Stimulated activated effector memory CD8-positive, alpha-beta T cell treated with anti-CD3 and anti-CD28 coated beads, Interleukin-12 subunit alpha, Interleukin-12 subunit beta, amount 100 ng/mL, for 72 hours (primary cell): ENCODE measurements at regions not wholly inside any gene's neighbourhood (a gene's known extent, or its start where the extent isn't known, plus 50 kb on each side); places are given as distances from the start of the nearest gene placed in this dataset.

Experiments used
- ATAC-seq: fragments of 150-1000 bp; cut with Tn5 transposase; 2 replicates; pipeline ENCODE4 v1.10.0; 2021
- DNase-seq, 2 donors: peaks; one replicate each; pipeline ENCODE4 v3.0.0; 2021 to 2022; ENCODE audit warnings: low spot score in 2 of 2
- H3K27ac Mint-ChIP-seq: one replicate; pipeline ENCODE4 v1.8.0; 2022; ENCODE audit warnings: mild to moderate bottlenecking, mixed read lengths
- H3K36me3 Mint-ChIP-seq: one replicate; pipeline ENCODE4 v1.8.0; 2022; ENCODE audit warnings: mild to moderate bottlenecking, mixed read lengths
- H3K4me1 Mint-ChIP-seq: one replicate; pipeline ENCODE4 v1.8.0; 2022; ENCODE audit warnings: mixed read lengths
- H3K4me3 Mint-ChIP-seq: one replicate; pipeline ENCODE4 v1.8.0; 2022; ENCODE audit warnings: mild to moderate bottlenecking, mixed read lengths
- H3K9me3 Mint-ChIP-seq: one replicate; pipeline ENCODE4 v1.8.0; 2022; ENCODE audit warnings: mixed read lengths

DNA sequence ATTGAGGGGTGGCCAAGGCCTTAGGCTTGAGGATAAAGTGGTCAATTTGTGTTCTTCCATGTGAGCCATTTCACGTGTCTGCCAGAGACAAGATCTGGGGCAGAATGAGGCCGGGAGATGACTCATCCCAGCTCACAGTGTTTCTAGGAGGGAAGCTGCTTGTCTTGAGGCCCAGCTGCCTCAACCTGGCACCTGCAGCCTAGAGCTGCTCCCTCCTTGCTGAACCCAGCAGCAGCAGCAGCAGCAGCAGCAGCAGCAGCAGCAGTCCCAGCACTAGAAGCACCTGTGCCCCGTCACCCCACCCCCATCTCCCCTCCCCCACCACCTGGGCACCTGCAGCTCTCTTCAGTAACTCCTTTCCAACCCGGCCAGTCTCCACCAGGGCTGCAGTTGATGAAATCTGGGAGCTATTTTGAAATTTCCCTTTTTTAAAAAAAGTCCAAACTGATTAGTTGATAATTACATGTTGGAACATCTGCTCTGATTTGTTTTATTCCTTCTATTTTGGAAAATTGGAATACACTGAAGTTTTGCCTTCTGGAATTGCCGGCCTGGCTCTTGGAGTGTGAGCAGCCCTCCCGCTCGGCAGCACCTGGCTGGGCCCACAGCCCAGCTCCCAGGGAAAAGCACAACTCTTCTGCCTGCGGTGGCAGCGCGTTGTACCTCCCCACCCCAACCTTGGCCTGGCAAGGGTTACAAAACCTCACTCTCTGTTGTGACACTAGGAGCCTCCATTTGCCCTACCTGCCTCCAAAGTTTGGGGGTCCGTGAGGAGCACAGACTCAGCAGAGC lies 143.5 kb downstream of the NXPE2 start:
- Mint-ChIP-seq H3K9me3 (peaks cover 4% of the 10 kb centered on the region), H3K4me3 (no peak overlapping the region), H3K36me3 (no peaks in the 10 kb centered on the region), H3K27ac (no peak overlapping the region), H3K4me1 (no peaks in the 10 kb centered on the region)
- DNase-seq (no peak), ATAC-seq (no peak)

DNA sequence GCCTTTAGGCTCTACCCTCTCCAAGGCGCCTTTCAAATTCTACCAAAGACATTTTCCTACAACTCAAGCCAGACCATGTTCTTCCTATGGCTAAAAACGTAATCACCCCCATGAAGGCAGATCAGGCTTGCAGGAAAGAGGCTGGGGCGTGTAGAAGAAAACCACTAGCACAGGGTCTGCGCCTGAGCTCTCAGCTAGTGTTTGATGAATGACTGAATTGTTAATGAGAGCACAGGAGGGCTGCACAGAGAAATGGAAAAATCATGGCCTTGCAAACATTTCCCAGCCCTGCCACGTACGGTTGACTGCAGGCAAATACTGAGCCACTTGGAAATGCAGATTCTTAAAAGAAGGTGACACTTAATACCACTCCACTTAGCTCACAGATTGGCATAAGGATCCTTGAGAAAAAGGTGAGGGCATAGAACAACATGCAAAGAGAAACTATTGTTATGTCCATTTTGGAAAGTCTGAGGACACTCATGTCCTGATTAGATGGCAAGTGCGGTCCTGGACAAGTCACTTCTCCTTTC lies 148.6 kb downstream of the NXPE2 start:
- ATAC-seq (no peak), DNase-seq (no peak)
- Mint-ChIP-seq H3K27ac (no peak overlapping the region), H3K9me3 (peaks cover 4% of the 10 kb centered on the region), H3K4me3 (no peak overlapping the region), H3K36me3 (no peaks in the 10 kb centered on the region), H3K4me1 (no peaks in the 10 kb centered on the region)

- H3K9me3 Mint-ChIP-seq = peaks cover 4% of the 10 kb centered on the region
- DNase-seq = no peak
- ATAC-seq = no peak
- H3K4me1 Mint-ChIP-seq = no peaks in the 10 kb centered on the region
- H3K4me3 Mint-ChIP-seq = no peak overlapping the region
- no peak overlapping the region for H3K27ac Mint-ChIP-seq
- no peaks in the 10 kb centered on the region for H3K36me3 Mint-ChIP-seq
Measured at GRCh38 chr11:114827736-114828135, 149.4 kb downstream of the NXPE2 start.

- Mint-ChIP-seq H3K27ac (no peak overlapping the region), H3K4me1 (no peaks in the 10 kb centered on the region), H3K4me3 (no peak overlapping the region), H3K36me3 (no peaks in the 10 kb centered on the region), H3K9me3 (no peaks in the 10 kb centered on the region)
- ATAC-seq = no peak
- DNase-seq = no peak
Measured at GRCh38 chr11:114832532-114833125, 154.3 kb downstream of the NXPE2 start.

DNA sequence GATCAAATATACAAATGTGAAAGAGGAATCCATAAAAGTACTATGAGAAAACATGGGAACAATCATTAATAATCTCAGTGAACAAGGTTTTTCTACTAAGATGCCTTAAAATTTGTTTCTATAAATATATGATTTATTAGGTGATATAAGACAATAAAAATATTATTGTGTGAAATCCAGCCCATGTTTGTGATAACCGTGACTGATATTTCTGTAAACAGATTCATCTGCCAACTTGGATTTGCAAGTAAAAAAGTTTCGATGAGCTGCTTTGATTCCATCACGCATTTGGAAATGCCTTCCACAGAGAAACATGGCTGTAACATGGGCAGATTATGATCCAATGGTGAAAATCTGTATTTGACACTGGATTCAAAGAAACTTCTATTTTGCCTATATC lies 157.8 kb downstream of the NXPE2 start:
- Mint-ChIP-seq H3K36me3 (no peaks in the 10 kb centered on the region), H3K9me3 (peaks cover 7% of the 10 kb centered on the region)

DNA sequence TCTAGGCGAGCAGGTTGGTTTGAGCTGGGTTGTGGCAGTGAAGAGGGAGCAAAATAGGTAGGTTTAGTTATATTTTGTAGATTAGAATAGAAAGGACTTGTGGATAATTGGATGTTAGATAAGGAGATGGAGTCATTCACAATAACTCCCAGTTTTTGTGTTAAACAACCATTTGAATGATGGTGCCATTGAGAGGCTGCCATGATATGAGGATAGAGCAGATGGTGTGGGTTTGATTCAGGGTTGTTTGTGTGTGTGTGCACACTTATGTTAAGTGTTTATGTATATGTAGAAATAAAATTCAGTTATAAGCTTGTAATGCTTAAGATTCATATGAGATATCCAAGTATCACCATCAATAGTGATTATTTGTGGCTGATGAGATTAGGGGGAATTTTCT lies 166.6 kb downstream of the NXPE2 start:
- ATAC-seq (no peak), DNase-seq (no peak)
- Mint-ChIP-seq H3K4me1 (no peaks in the 10 kb centered on the region), H3K4me3 (no peak overlapping the region), H3K9me3 (no peaks in the 10 kb centered on the region), H3K27ac (no peak overlapping the region), H3K36me3 (no peaks in the 10 kb centered on the region)

More for the DNA sequence above, 157.8 kb downstream of the NXPE2 start:
- Mint-ChIP-seq H3K4me1 (no peaks in the 10 kb centered on the region), H3K27ac (no peak overlapping the region), H3K4me3 (no peak overlapping the region)
- ATAC-seq (no peak), DNase-seq (no peak)

GRCh38 chr11:114845766-114846415 lies 167.6 kb downstream of the NXPE2 start:
- H3K36me3 Mint-ChIP-seq = no peaks in the 10 kb centered on the region
- DNase-seq = no peak
- no peak overlapping the region for H3K27ac Mint-ChIP-seq
- ATAC-seq = no peak
- H3K4me3 Mint-ChIP-seq = no peak overlapping the region
- H3K4me1 Mint-ChIP-seq = no peaks in the 10 kb centered on the region
- no peaks in the 10 kb centered on the region for H3K9me3 Mint-ChIP-seq

DNA sequence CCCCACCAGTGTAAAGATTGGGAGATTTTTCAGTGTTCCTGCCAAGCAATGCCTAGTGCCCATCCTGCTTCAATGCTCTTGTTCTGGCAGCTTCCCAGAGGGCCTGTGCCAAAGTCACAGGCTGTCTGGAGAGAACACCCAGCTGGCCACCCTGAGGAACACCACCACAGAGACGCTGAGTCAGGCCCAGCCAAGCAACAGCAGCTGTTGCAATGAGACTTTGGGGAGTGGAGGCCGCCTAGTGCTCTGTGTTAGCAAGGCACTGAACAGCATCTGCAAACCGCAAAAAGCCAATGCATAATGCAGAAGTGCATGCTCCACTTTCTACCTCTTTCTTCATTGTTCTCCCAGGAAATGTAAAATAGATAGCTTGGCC lies 168.1 kb downstream of the NXPE2 start:
- DNase-seq = no peak
- no peak for ATAC-seq
- Mint-ChIP-seq H3K27ac (no peak overlapping the region), H3K36me3 (no peaks in the 10 kb centered on the region), H3K4me3 (no peak overlapping the region), H3K4me1 (no peaks in the 10 kb centered on the region), H3K9me3 (no peaks in the 10 kb centered on the region)

GRCh38 chr11:114847306-114847975 lies 169.1 kb downstream of the NXPE2 start:
- DNase-seq (no peak), ATAC-seq (no peak)
- Mint-ChIP-seq H3K9me3 (no peaks in the 10 kb centered on the region), H3K36me3 (no peaks in the 10 kb centered on the region), H3K27ac (no peak overlapping the region), H3K4me1 (no peaks in the 10 kb centered on the region), H3K4me3 (no peak overlapping the region)

DNA sequence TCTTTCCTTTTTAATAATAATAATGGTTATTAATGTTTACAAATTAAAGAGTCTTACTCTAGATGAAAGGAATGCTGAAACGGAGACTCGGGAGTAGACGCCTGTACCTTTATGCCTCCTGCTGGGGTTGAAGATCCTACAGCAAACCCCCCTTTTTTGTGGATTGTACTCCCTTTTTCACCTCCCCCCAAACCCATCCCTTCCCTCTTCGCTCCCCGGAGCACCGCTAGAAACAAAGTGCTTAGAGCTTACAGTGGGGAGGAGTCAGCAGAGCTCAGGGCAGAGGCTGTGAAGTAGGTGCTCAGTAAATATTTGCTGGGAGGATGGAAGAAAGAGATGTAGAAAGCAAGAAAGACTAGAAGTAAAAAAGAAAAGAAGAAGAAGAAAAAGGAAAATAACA lies 169.7 kb downstream of the NXPE2 start:
- no peaks in the 10 kb centered on the region for H3K4me1 Mint-ChIP-seq
- no peak overlapping the region for H3K27ac Mint-ChIP-seq
- H3K4me3 Mint-ChIP-seq = no peak overlapping the region
- no peaks in the 10 kb centered on the region for H3K9me3 Mint-ChIP-seq
- DNase-seq = no peak
- H3K36me3 Mint-ChIP-seq = no peaks in the 10 kb centered on the region
- ATAC-seq = no peak

- Mint-ChIP-seq H3K27ac (no peak overlapping the region), H3K4me1 (no peaks in the 10 kb centered on the region), H3K4me3 (no peak overlapping the region), H3K9me3 (peaks cover 6% of the 10 kb centered on the region), H3K36me3 (no peaks in the 10 kb centered on the region)
- ATAC-seq (no peak), DNase-seq (no peak)
Measured at GRCh38 chr11:114857281-114857680, 179.0 kb downstream of the NXPE2 start.

DNA sequence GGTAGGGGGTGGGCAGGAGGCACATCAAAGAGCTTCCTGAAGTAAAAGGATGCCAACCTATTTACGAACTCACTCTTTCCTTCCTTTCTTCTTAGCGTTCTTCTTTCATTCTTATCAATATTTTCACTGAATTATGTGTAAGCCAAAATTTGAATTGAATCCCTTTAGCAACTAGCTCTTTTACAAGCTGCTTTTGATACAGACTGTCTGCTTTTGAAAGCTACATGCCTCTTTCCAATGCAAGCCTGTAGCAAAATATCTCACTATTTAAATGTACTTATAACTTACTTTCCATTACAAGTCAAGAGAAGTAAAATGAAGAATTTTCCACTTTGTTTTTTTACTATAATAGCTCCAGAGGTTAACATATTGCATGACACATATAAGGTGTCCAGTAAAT lies 186.6 kb downstream of the NXPE2 start:
- ATAC-seq (no peak), DNase-seq (no peak)
- Mint-ChIP-seq H3K27ac (no peak overlapping the region), H3K9me3 (peaks cover under 1% of the 10 kb centered on the region), H3K4me1 (no peaks in the 10 kb centered on the region), H3K4me3 (no peak overlapping the region), H3K36me3 (no peaks in the 10 kb centered on the region)

GRCh38 chr11:114876234-114876633 lies 197.9 kb downstream of the NXPE2 start:
- no peak overlapping the region for H3K4me3 Mint-ChIP-seq
- H3K36me3 Mint-ChIP-seq = no peaks in the 10 kb centered on the region
- no peak overlapping the region for H3K27ac Mint-ChIP-seq
- no peaks in the 10 kb centered on the region for H3K4me1 Mint-ChIP-seq
- DNase-seq = no peak
- no peak for ATAC-seq
- H3K9me3 Mint-ChIP-seq = no peaks in the 10 kb centered on the region

DNA sequence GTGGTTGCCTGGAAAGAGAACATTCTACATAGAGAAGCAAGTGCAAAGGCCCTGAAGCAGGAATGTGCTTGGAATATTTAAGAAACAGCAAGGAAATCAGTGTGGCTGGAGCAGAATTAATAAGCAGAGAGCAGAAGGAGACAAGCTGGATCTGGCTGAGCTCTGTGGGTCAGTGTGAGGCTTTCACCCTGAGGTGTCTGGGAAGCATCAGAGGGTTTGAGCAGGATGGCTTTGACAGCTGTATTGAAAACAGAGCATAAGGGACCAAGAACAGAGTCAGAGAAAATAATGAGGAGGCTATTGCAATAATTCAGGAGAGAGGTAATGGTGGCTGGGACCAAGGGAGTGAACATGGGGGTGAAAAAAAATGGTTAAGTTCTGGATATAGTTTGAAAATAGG lies 199.6 kb downstream of the NXPE2 start:
- DNase-seq (no peak), ATAC-seq (no peak)
- H3K4me3 Mint-ChIP-seq = no peak overlapping the region
- H3K9me3 Mint-ChIP-seq = no peaks in the 10 kb centered on the region
- no peaks in the 10 kb centered on the region for H3K4me1 Mint-ChIP-seq
- H3K27ac Mint-ChIP-seq = no peak overlapping the region
- H3K36me3 Mint-ChIP-seq = no peaks in the 10 kb centered on the region

DNA sequence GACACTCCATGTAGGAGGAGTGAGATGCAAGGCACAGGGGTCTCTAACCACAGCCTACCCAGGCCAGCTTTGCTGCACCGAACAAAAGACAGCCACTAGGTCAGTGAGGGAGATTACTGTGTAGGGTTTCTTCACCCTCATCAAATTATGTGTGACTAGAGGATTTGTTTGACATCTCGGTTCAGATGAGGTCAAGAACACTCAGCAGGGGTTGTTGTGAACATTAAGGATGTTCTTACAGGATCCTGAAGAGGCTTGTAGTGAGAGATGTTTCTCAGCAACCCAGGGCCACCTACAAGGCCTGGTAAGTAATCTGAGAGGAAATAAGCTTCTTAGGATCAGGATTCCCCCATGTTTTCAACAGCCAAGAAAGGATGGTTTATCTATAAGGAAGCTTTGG lies 202.1 kb downstream of the NXPE2 start:
- DNase-seq (no peak), ATAC-seq (no peak)
- no peaks in the 10 kb centered on the region for H3K4me1 Mint-ChIP-seq
- H3K27ac Mint-ChIP-seq = no peak overlapping the region
- H3K9me3 Mint-ChIP-seq = no peaks in the 10 kb centered on the region
- H3K36me3 Mint-ChIP-seq = no peaks in the 10 kb centered on the region
- no peak overlapping the region for H3K4me3 Mint-ChIP-seq
